Activated T-cell treated with anti-CD3 and anti-CD28 coated beads, Interleukin-2, amount 50 U/mL, for 24 hours (primary cell): ENCODE measurements at regions not wholly inside any gene's neighbourhood (a gene's known extent, or its start where the extent isn't known, plus 50 kb on each side); places are given as distances from the start of the nearest gene placed in this dataset.
"Not testable (repeated sequence)": the region's sequence is repeated elsewhere in the genome, so short reads cannot be mapped to it uniquely, and the experiment has no call there.

ENCODE experiments used
- DNase-seq: peaks from one replicate; pipeline ENCODE4 v3.0.0-alpha.2; 2020
- H3K27ac Mint-ChIP-seq: 2 replicates; pipeline ENCODE4 v1.8.0; 2020; ENCODE audit warnings: mild to moderate bottlenecking, mixed read lengths
- H3K27me3 Mint-ChIP-seq: 2 replicates; pipeline ENCODE4 v1.8.0; 2020; ENCODE audit warnings: mixed read lengths
- H3K36me3 Mint-ChIP-seq: 2 replicates; pipeline ENCODE4 v1.8.0; 2020; ENCODE audit warnings: low read depth, mixed read lengths
- H3K4me1 Mint-ChIP-seq: 2 replicates; pipeline ENCODE4 v1.8.0; 2020; ENCODE audit warnings: low read depth, mixed read lengths
- H3K4me3 Mint-ChIP-seq: 2 replicates; pipeline ENCODE4 v1.8.0; 2020; ENCODE audit warnings: mild to moderate bottlenecking, moderate library complexity, mixed read lengths
- H3K9me3 Mint-ChIP-seq: 2 replicates; pipeline ENCODE4 v1.8.0; 2020; ENCODE audit warnings: mixed read lengths

GRCh38 chr7:159207951-159208350 lies 63.3 kb upstream of the VIPR2 start:
- no peaks in the 10 kb centered on the region for H3K27me3 Mint-ChIP-seq

GRCh38 chr7:159207393-159207792 lies 62.7 kb upstream of the VIPR2 start:
- no peak overlapping the region for H3K27ac Mint-ChIP-seq
- H3K36me3 Mint-ChIP-seq = no peaks in the 10 kb centered on the region
- H3K27me3 Mint-ChIP-seq = no peaks in the 10 kb centered on the region
- DNase-seq = no peak
- H3K9me3 Mint-ChIP-seq = no peaks in the 10 kb centered on the region
- no peak overlapping the region for H3K4me3 Mint-ChIP-seq
- H3K4me1 Mint-ChIP-seq = peaks cover 4% of the 10 kb centered on the region

More at GRCh38 chr7:159207951-159208350, 63.3 kb upstream of the VIPR2 start:
- Mint-ChIP-seq H3K27ac (no peak overlapping the region), H3K4me3 (no peak overlapping the region), H3K36me3 (no peaks in the 10 kb centered on the region), H3K4me1 (peaks cover 4% of the 10 kb centered on the region), H3K9me3 (no peaks in the 10 kb centered on the region)
- DNase-seq = no peak

- DNase-seq = no peak
- Mint-ChIP-seq H3K36me3 (no peaks in the 10 kb centered on the region), H3K4me1 (peaks cover 4% of the 10 kb centered on the region), H3K4me3 (no peak overlapping the region), H3K27me3 (no peaks in the 10 kb centered on the region), H3K27ac (no peak overlapping the region), H3K9me3 (no peaks in the 10 kb centered on the region)
Measured at GRCh38 chr7:159205833-159206232, 61.2 kb upstream of the VIPR2 start.

GRCh38 chr7:159204664-159205063 lies 60.0 kb upstream of the VIPR2 start:
- Mint-ChIP-seq H3K4me3 (no peak overlapping the region), H3K36me3 (no peaks in the 10 kb centered on the region), H3K9me3 (no peaks in the 10 kb centered on the region), H3K4me1 (peaks cover 1% of the 10 kb centered on the region), H3K27me3 (no peaks in the 10 kb centered on the region), H3K27ac (no peak overlapping the region)
- no peak for DNase-seq

GRCh38 chr7:159203253-159203652 lies 58.6 kb upstream of the VIPR2 start:
- not testable (repeated sequence) for H3K9me3 Mint-ChIP-seq, H3K4me3 Mint-ChIP-seq, H3K27me3 Mint-ChIP-seq, H3K36me3 Mint-ChIP-seq, H3K27ac Mint-ChIP-seq, DNase-seq, H3K4me1 Mint-ChIP-seq

GRCh38 chr7:159201722-159202330 lies 57.2 kb upstream of the VIPR2 start:
- H3K9me3 Mint-ChIP-seq = no peaks in the 10 kb centered on the region
- H3K27me3 Mint-ChIP-seq = no peaks in the 10 kb centered on the region
- no peaks in the 10 kb centered on the region for H3K36me3 Mint-ChIP-seq
- H3K4me1 Mint-ChIP-seq = peaks cover 20% of the 10 kb centered on the region
- H3K4me3 Mint-ChIP-seq = no peak overlapping the region
- no peak for DNase-seq
- no peak overlapping the region for H3K27ac Mint-ChIP-seq

- Mint-ChIP-seq H3K36me3 (no peaks in the 10 kb centered on the region), H3K9me3 (no peaks in the 10 kb centered on the region), H3K27ac (no peak overlapping the region), H3K27me3 (no peaks in the 10 kb centered on the region), H3K4me3 (no peak overlapping the region), H3K4me1 (peaks cover 31% of the 10 kb centered on the region)
- DNase-seq = no peak
Measured at GRCh38 chr7:159200421-159200820, 55.8 kb upstream of the VIPR2 start.

GRCh38 chr7:159198016-159198724 lies 53.5 kb upstream of the VIPR2 start:
- H3K4me3 Mint-ChIP-seq = peak overlapping the region; percentile 59

GRCh38 chr7:159197066-159197975 lies 52.7 kb upstream of the VIPR2 start:
- peak overlapping the region; percentile 59 for H3K4me3 Mint-ChIP-seq
- DNase-seq = peak; percentile 70

More at GRCh38 chr7:159198016-159198724, 53.5 kb upstream of the VIPR2 start:
- no peak for DNase-seq
- H3K27ac Mint-ChIP-seq = peak overlapping the region; percentile 94
- peaks cover 37% of the 10 kb centered on the region for H3K4me1 Mint-ChIP-seq
- H3K9me3 Mint-ChIP-seq = no peaks in the 10 kb centered on the region
- H3K36me3 Mint-ChIP-seq = no peaks in the 10 kb centered on the region
- H3K27me3 Mint-ChIP-seq = no peaks in the 10 kb centered on the region

GRCh38 chr7:159196584-159196983 lies 51.9 kb upstream of the VIPR2 start:
- Mint-ChIP-seq H3K36me3 (no peaks in the 10 kb centered on the region), H3K9me3 (no peaks in the 10 kb centered on the region), H3K27me3 (no peaks in the 10 kb centered on the region), H3K4me1 (peaks cover 39% of the 10 kb centered on the region), H3K27ac (peak overlapping the region; percentile 94), H3K4me3 (peak overlapping the region; percentile 23)
- DNase-seq = no peak

More at GRCh38 chr7:159197066-159197975, 52.7 kb upstream of the VIPR2 start:
- Mint-ChIP-seq H3K36me3 (no peaks in the 10 kb centered on the region), H3K9me3 (no peaks in the 10 kb centered on the region), H3K27ac (peak overlapping the region; percentile 94), H3K4me1 (peaks cover 37% of the 10 kb centered on the region), H3K27me3 (no peaks in the 10 kb centered on the region)

- peak overlapping the region; percentile 3 for H3K27ac Mint-ChIP-seq
- no peak overlapping the region for H3K4me3 Mint-ChIP-seq
- H3K36me3 Mint-ChIP-seq = no peaks in the 10 kb centered on the region
- H3K4me1 Mint-ChIP-seq = peaks cover 39% of the 10 kb centered on the region
- no peaks in the 10 kb centered on the region for H3K27me3 Mint-ChIP-seq
- no peaks in the 10 kb centered on the region for H3K9me3 Mint-ChIP-seq
- no peak for DNase-seq
Measured at GRCh38 chr7:159195946-159196345, 51.3 kb upstream of the VIPR2 start.
